LNCaP clone FGC (cell line): ENCODE measurements at regions not wholly inside any gene's neighbourhood (a gene's known extent, or its start where the extent isn't known, plus 50 kb on each side); places are given as distances from the start of the nearest gene placed in this dataset.

Source experiments
- DNase-seq: peaks from one replicate; pipeline ENCODE4 v3.0.0-alpha.2; 2011; ENCODE audit warnings: low read depth
- H3K4me3 ChIP-seq: 2 replicates; pipeline ENCODE4 v1.5.1; 2011; ENCODE audit warnings: mild to moderate bottlenecking, low read depth, low read length, control low read depth
- CTCF ChIP-seq: IDR thresholded peaks from 2 replicates; pipeline ENCODE4 v1.5.1; 2012; ENCODE audit warnings: mild to moderate bottlenecking; ENCODE audit not compliant: control insufficient read depth, insufficient read depth; ENCODE audit errors: extremely low read depth

- DNase-seq, result no peak
- no peak overlapping the region for H3K4me3 ChIP-seq
- TF ChIP-seq CTCF, result no peak
Observed at GRCh38 chr11:127490896-127491295, 490.3 kb upstream of the KIRREL3 start.

GRCh38 chr11:127485541-127485940 lies 485.0 kb upstream of the KIRREL3 start:
- TF ChIP-seq CTCF, result no peak
- H3K4me3 ChIP-seq, result no peak overlapping the region
- DNase-seq, result no peak

- H3K4me3 ChIP-seq, result no peak overlapping the region
- no peak for TF ChIP-seq CTCF
- no peak for DNase-seq
Observed at GRCh38 chr11:127481391-127481790, 480.8 kb upstream of the KIRREL3 start.

- no peak overlapping the region for H3K4me3 ChIP-seq
- no peak for TF ChIP-seq CTCF
- no peak for DNase-seq
Observed at GRCh38 chr11:127478826-127479225, 478.3 kb upstream of the KIRREL3 start.

GRCh38 chr11:127474766-127475165 lies 474.2 kb upstream of the KIRREL3 start:
- no peak overlapping the region for H3K4me3 ChIP-seq
- no peak for TF ChIP-seq CTCF
- no peak for DNase-seq

- no peak for DNase-seq
- H3K4me3 ChIP-seq, result no peak overlapping the region
- no peak for TF ChIP-seq CTCF
Observed at GRCh38 chr11:127472505-127472904, 471.9 kb upstream of the KIRREL3 start.

GRCh38 chr11:127471662-127472061 lies 471.1 kb upstream of the KIRREL3 start:
- TF ChIP-seq CTCF, result no peak
- no peak overlapping the region for H3K4me3 ChIP-seq
- DNase-seq, result no peak
